ENCODE measurements at regions not wholly inside any gene's neighbourhood (a gene's known extent, or its start where the extent isn't known, plus 50 kb on each side); places are given as distances from the start of the nearest gene placed in this dataset.

DNA sequence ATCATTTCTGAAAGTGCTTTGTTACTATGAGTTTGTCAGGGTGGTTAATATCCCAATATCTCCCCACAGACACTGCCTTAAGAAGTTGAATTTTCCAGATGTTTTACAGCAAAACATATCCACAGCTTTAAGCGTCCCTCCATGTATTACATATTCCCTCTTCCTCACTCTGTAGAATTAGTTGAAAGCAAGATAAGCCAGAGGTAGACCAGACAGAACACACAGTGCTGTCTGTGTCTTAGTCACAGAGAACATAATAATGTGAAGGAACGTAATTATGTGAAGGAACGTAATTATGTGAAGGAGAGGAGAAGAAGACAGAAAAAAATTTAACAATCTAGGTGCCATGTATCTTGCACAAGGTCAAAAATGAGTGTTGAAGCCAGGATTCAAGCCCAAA is 81.9 kb upstream of the LRATD1 start:
- H4K91ac ChIP-seq (ENCODE audit: insufficient read length, low read depth, low read length), result no peak overlapping the region
- Mint-ChIP-seq H3K36me3 (ENCODE audit: insufficient read depth in 1 of 3, low read depth in 3 of 3) (no peaks in the 10 kb centered on the region), H3K4me1 (no peaks in the 10 kb centered on the region), H3K4me3 (no peak overlapping the region), H3K9me3 (no peaks in the 10 kb centered on the region), H3K27me3 (ENCODE audit: low read depth) (no peaks in the 10 kb centered on the region), H3K27ac (no peak overlapping the region)
- WGBS (ENCODE audit: extremely low coverage, insufficient read length, low lambda C conversion rate), result 100% methylated on average over 2 of the region's 3 CpGs
- H3K27ac ChIP-seq (ENCODE audit: insufficient read length, low read depth, low read length), result no peak overlapping the region
- no peak for DNase-seq
- H3K79me1 ChIP-seq (ENCODE audit: insufficient read depth, low read depth, low read length, poor library complexity, severe bottlenecking), result no peaks in the 10 kb centered on the region
- H2BK120ac ChIP-seq (ENCODE audit: low read depth, low read length, poor library complexity, severe bottlenecking), result no peak overlapping the region
- no peak overlapping the region for H2BK20ac ChIP-seq (ENCODE audit: low read depth, low read length, poor library complexity, severe bottlenecking)
- H4K8ac ChIP-seq (replicated peaks; ENCODE audit: insufficient read length, low read depth, low read length), result no peak overlapping the region
- H3K23me2 ChIP-seq (ENCODE audit: insufficient read length, low read depth, low read length, poor library complexity, severe bottlenecking), result no peaks in the 10 kb centered on the region
- no peak overlapping the region for H2BK12ac ChIP-seq (ENCODE audit: insufficient read length, low read depth, low read length)
- TF ChIP-seq, protein P1, sequence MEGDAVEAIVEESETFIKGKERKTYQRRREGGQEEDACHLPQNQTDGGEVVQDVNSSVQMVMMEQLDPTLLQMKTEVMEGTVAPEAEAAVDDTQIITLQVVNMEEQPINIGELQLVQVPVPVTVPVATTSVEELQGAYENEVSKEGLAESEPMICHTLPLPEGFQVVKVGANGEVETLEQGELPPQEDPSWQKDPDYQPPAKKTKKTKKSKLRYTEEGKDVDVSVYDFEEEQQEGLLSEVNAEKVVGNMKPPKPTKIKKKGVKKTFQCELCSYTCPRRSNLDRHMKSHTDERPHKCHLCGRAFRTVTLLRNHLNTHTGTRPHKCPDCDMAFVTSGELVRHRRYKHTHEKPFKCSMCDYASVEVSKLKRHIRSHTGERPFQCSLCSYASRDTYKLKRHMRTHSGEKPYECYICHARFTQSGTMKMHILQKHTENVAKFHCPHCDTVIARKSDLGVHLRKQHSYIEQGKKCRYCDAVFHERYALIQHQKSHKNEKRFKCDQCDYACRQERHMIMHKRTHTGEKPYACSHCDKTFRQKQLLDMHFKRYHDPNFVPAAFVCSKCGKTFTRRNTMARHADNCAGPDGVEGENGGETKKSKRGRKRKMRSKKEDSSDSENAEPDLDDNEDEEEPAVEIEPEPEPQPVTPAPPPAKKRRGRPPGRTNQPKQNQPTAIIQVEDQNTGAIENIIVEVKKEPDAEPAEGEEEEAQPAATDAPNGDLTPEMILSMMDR (conservative IDR thresholded peaks at IDR 0.05), result no peak
- no peak overlapping the region for H4K5ac ChIP-seq (ENCODE audit: insufficient read length, low read depth, low read length)
- H3K56ac ChIP-seq (ENCODE audit: insufficient read length, low read depth, low read length), result no peak overlapping the region
- no peak overlapping the region for H2BK15ac ChIP-seq (ENCODE audit: low read depth, low read length)
- H3K4me1 ChIP-seq (ENCODE audit: insufficient read depth, low read length), result no peaks in the 10 kb centered on the region
- H3K79me2 ChIP-seq (ENCODE audit: insufficient read depth, low read length), result no peaks in the 10 kb centered on the region
- H3K23ac ChIP-seq (ENCODE audit: insufficient read length, low read depth, low read length), result no peak overlapping the region
- no peak overlapping the region for H3K18ac ChIP-seq (ENCODE audit: insufficient read length, low read depth, low read length)
- no peaks in the 10 kb centered on the region for H4K20me1 ChIP-seq (ENCODE audit: control insufficient read depth, insufficient read depth, insufficient read length)
- no peak overlapping the region for H3T11ph ChIP-seq (ENCODE audit: low read length)
- H3K9ac ChIP-seq (ENCODE audit: extremely low read depth, insufficient read length, low read length), result no peak overlapping the region
- H2BK5ac ChIP-seq (ENCODE audit: insufficient read length, low read length), result no peak overlapping the region
- H3K9me3 ChIP-seq (ENCODE audit: control insufficient read depth, low read depth, low read length), result no peaks in the 10 kb centered on the region
- no peak overlapping the region for H3K4ac ChIP-seq (ENCODE audit: low read depth, low read length)
- no peak overlapping the region for H2AK5ac ChIP-seq (ENCODE audit: insufficient read length, low read length)
- H2AFZ ChIP-seq (ENCODE audit: low read length), result no peak overlapping the region
- H3K27me3 ChIP-seq (ENCODE audit: insufficient read depth, low read length), result no peaks in the 10 kb centered on the region
- H3K4me2 ChIP-seq (ENCODE audit: insufficient read depth, insufficient read length, low read length), result no peak overlapping the region
- H3K14ac ChIP-seq (ENCODE audit: insufficient read depth, low read length), result no peak overlapping the region
